Ovary (tissue), 3 donors: ENCODE measurements at regions not wholly inside any gene's neighbourhood (a gene's known extent, or its start where the extent isn't known, plus 50 kb on each side); places are given as distances from the start of the nearest gene placed in this dataset.
"Not testable (repeated sequence)": the region's sequence is repeated elsewhere in the genome, so short reads cannot be mapped to it uniquely, and the experiment has no call there.

Experiments used
- POLR2A ChIP-seq: fragments of 450-650 bp; IDR thresholded peaks from one replicate; pipeline ENCODE4 v1.6.1; 2017; ENCODE audit warnings: antibody characterized with exemption, mild to moderate bottlenecking, moderate library complexity
- TF ChIP-seq, protein P1 (sequence below), 3 donors: fragments of 450-650 bp in 2 of 3; fragments of 200-600 bp in 1 of 3; IDR thresholded peaks; one replicate each; pipeline versions ENCODE4 v1.5.1 to v1.8.0; 2016 to 2022; ENCODE audit warnings: antibody characterized with exemption in 3 of 3, mild to moderate bottlenecking in 1 of 3
- donor health status: DM: no; HTN: no; CAD: no.

DNA sequence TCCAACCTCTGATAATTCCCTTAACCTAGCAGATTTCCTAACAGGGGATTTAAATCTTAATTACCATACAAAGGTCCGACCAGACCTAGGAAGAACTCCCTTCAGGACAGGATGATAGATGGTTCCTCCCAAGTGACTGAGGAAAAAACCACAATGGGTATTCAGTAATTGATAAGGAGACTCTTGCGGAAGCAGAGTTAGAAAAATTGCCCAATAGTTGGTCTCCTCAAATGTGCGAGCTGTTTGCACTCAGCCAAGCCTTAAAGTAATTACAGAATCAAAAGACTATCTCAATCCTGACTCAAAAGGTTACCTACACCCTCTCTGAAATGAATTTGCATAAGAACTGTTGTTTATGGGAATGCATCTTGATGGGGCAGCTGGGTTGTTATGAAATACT is 350.7 kb downstream of the DAD1 start:
- TF ChIP-seq, protein P1, sequence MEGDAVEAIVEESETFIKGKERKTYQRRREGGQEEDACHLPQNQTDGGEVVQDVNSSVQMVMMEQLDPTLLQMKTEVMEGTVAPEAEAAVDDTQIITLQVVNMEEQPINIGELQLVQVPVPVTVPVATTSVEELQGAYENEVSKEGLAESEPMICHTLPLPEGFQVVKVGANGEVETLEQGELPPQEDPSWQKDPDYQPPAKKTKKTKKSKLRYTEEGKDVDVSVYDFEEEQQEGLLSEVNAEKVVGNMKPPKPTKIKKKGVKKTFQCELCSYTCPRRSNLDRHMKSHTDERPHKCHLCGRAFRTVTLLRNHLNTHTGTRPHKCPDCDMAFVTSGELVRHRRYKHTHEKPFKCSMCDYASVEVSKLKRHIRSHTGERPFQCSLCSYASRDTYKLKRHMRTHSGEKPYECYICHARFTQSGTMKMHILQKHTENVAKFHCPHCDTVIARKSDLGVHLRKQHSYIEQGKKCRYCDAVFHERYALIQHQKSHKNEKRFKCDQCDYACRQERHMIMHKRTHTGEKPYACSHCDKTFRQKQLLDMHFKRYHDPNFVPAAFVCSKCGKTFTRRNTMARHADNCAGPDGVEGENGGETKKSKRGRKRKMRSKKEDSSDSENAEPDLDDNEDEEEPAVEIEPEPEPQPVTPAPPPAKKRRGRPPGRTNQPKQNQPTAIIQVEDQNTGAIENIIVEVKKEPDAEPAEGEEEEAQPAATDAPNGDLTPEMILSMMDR (IDR thresholded peaks at IDR 0.05), result not testable (repeated sequence)
- not testable (repeated sequence) for TF ChIP-seq POLR2A
